PC-9 (cell line): ENCODE measurements at regions not wholly inside any gene's neighbourhood (a gene's known extent, or its start where the extent isn't known, plus 50 kb on each side); places are given as distances from the start of the nearest gene placed in this dataset.

Experiments used
- CTCF ChIP-seq: fragments of 200-600 bp; sonication (generic); conservative IDR thresholded peaks from 2 replicates; pipeline ENCODE4 v1.6.1; 2017; ENCODE audit warnings: mixed run types, antibody characterized with exemption, mild to moderate bottlenecking, moderate library complexity
- EZH2 ChIP-seq: fragments of 200-600 bp; sonication (generic); IDR thresholded peaks from 2 replicates; pipeline ENCODE4 v1.8.0; 2017; ENCODE audit warnings: antibody characterized with exemption, low read depth

GRCh38 chr22:49079027-49079725 is 748.5 kb downstream of the BRD1 start:
- TF ChIP-seq CTCF: no peak
- no peak; the same call in 1 of the 2 replicates for TF ChIP-seq EZH2
